22Rv1 (cell line): ENCODE measurements at regions not wholly inside any gene's neighbourhood (a gene's known extent, or its start where the extent isn't known, plus 50 kb on each side); places are given as distances from the start of the nearest gene placed in this dataset.

Experiments
- ZFX ChIP-seq: fragments of 450-650 bp; IDR thresholded peaks from 2 replicates; pipeline ENCODE4 v1.6.1; 2017; ENCODE audit warnings: antibody characterized with exemption, borderline replicate concordance
- TF ChIP-seq, protein P1 (sequence below): fragments of 450-650 bp; IDR thresholded peaks from 2 replicates; pipeline ENCODE4 v1.5.1; 2017; ENCODE audit warnings: mild to moderate bottlenecking

DNA sequence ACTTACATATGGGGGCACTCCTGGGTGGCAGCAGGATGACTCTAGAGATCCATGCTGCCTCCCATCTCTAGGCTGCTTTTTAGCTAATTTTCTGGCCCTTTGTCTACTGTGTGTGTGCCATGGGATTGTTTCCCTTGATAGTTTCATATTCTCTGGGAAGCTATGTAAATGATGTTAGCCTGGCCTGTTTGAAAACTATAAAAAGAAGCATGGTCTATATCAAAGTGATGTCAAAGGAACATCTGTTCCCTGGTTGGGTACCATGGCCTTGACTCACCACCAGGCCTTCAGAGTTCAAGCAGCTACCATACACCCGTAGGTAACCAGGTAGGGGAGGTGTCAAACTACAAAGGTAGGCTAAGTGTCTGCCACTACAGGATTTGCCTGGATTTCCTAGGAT, 310.4 kb downstream of the FRK start:
- TF ChIP-seq, protein P1, sequence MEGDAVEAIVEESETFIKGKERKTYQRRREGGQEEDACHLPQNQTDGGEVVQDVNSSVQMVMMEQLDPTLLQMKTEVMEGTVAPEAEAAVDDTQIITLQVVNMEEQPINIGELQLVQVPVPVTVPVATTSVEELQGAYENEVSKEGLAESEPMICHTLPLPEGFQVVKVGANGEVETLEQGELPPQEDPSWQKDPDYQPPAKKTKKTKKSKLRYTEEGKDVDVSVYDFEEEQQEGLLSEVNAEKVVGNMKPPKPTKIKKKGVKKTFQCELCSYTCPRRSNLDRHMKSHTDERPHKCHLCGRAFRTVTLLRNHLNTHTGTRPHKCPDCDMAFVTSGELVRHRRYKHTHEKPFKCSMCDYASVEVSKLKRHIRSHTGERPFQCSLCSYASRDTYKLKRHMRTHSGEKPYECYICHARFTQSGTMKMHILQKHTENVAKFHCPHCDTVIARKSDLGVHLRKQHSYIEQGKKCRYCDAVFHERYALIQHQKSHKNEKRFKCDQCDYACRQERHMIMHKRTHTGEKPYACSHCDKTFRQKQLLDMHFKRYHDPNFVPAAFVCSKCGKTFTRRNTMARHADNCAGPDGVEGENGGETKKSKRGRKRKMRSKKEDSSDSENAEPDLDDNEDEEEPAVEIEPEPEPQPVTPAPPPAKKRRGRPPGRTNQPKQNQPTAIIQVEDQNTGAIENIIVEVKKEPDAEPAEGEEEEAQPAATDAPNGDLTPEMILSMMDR, result no peak
- TF ChIP-seq ZFX, result no peak
